GM19467 (cell line): ENCODE measurements at regions not wholly inside any gene's neighbourhood (a gene's known extent, or its start where the extent isn't known, plus 50 kb on each side); places are given as distances from the start of the nearest gene placed in this dataset.

Source experiments
- ATAC-seq: cut with Tn5 transposase; IDR thresholded peaks from one replicate; pipeline ENCODE4 v1.9.1; 2021; ENCODE audit warnings: mild to moderate bottlenecking, moderate library complexity; ENCODE audit not compliant: unreplicated experiment

- ATAC-seq = no peak
Measured at GRCh38 chr13:64420181-64420580, 2810.0 kb downstream of the PCDH9 start.

- no peak for ATAC-seq
Measured at GRCh38 chr13:64417581-64417980, 2812.6 kb downstream of the PCDH9 start.

- ATAC-seq = no peak
Measured at GRCh38 chr13:64414381-64414780, 2815.8 kb downstream of the PCDH9 start.

- ATAC-seq = no peak
Measured at GRCh38 chr13:64413529-64413928, 2816.6 kb downstream of the PCDH9 start.

GRCh38 chr13:64410276-64411053 lies 2819.7 kb downstream of the PCDH9 start:
- ATAC-seq = no peak

- no peak for ATAC-seq
Measured at GRCh38 chr13:64397701-64398100, 2832.4 kb downstream of the PCDH9 start.

- ATAC-seq = no peak
Measured at GRCh38 chr13:64377606-64378005, 2852.5 kb downstream of the PCDH9 start.

- ATAC-seq = no peak
Measured at GRCh38 chr13:64371461-64371860, 2858.7 kb downstream of the PCDH9 start.

GRCh38 chr13:64371045-64371444 lies 2859.1 kb downstream of the PCDH9 start:
- ATAC-seq = no peak

- ATAC-seq = no peak
Measured at GRCh38 chr13:64369121-64369520, 2861.0 kb downstream of the PCDH9 start.

- ATAC-seq = no peak
Measured at GRCh38 chr13:64362564-64362963, 2867.6 kb downstream of the PCDH9 start.

GRCh38 chr13:64347664-64348063 lies 2882.5 kb downstream of the PCDH9 start:
- ATAC-seq = no peak

- ATAC-seq = no peak
Measured at GRCh38 chr13:64339373-64340063, 2890.6 kb downstream of the PCDH9 start.

GRCh38 chr13:64338671-64339070 lies 2891.5 kb downstream of the PCDH9 start:
- no peak for ATAC-seq

- no peak for ATAC-seq
Measured at GRCh38 chr13:64333888-64334287, 2896.2 kb downstream of the PCDH9 start.

- no peak for ATAC-seq
Measured at GRCh38 chr13:64332048-64332447, 2898.1 kb downstream of the PCDH9 start.

GRCh38 chr13:64327505-64328194 lies 2902.5 kb downstream of the PCDH9 start:
- ATAC-seq = no peak

GRCh38 chr13:64314331-64314730 lies 2898.7 kb upstream of the PCDH20 start:
- ATAC-seq = no peak

- ATAC-seq = no peak
Measured at GRCh38 chr13:64311948-64312347, 2896.3 kb upstream of the PCDH20 start.

- ATAC-seq = no peak
Measured at GRCh38 chr13:64311112-64311511, 2895.5 kb upstream of the PCDH20 start.

- ATAC-seq = no peak
Measured at GRCh38 chr13:64305246-64305645, 2889.6 kb upstream of the PCDH20 start.

GRCh38 chr13:64300239-64300638 lies 2884.6 kb upstream of the PCDH20 start:
- ATAC-seq = no peak
